Activated CD8-positive, alpha-beta T cell treated with anti-CD3 and anti-CD28 coated beads, Interleukin-2, amount 10 ng/mL, durations not matched to agents 7 days and 5 days (primary cell): ENCODE measurements at regions not wholly inside any gene's neighbourhood (a gene's known extent, or its start where the extent isn't known, plus 50 kb on each side); places are given as distances from the start of the nearest gene placed in this dataset.
"Not testable (repeated sequence)": the region's sequence is repeated elsewhere in the genome, so short reads cannot be mapped to it uniquely, and the experiment has no call there.

Experiments used
- ATAC-seq: fragments of 150-1000 bp; cut with Tn5 transposase; one replicate; pipeline ENCODE4 v1.10.0; 2021; ENCODE audit warnings: moderate library complexity
- CTCF ChIA-PET: fragments of 350-600 bp; sonication (Branson Sonifier 250); formaldehyde crosslinking; loops from one replicate; lab custom pipeline; 2021; ENCODE audit warnings: antibody characterized with exemption; lab: Charles Lee
- POLR2A ChIA-PET: fragments of 350-600 bp; sonication (Branson Sonifier 250); formaldehyde crosslinking; loops from one replicate; lab custom pipeline; 2021; ENCODE audit warnings: antibody characterized with exemption; lab: Charles Lee
- DNase-seq: peaks from one replicate; pipeline ENCODE4 v3.0.0-alpha.2; 2020
- H3K27ac Mint-ChIP-seq: one replicate; pipeline ENCODE4 v1.8.0; 2021; ENCODE audit warnings: mild to moderate bottlenecking, mixed read lengths
- H3K27me3 Mint-ChIP-seq: one replicate; pipeline ENCODE4 v1.8.0; 2021; ENCODE audit warnings: low read depth, mixed read lengths
- H3K36me3 Mint-ChIP-seq: one replicate; pipeline ENCODE4 v1.8.0; 2021; ENCODE audit warnings: low read depth, mixed read lengths
- H3K4me1 Mint-ChIP-seq: one replicate; pipeline ENCODE4 v1.8.0; 2021; ENCODE audit warnings: low read depth, mixed read lengths
- H3K4me3 Mint-ChIP-seq: one replicate; pipeline ENCODE4 v1.8.0; 2021; ENCODE audit warnings: mild to moderate bottlenecking, mixed read lengths
- H3K9me3 Mint-ChIP-seq: one replicate; pipeline ENCODE4 v1.8.0; 2022; ENCODE audit warnings: mixed read lengths; ENCODE audit not compliant: insufficient read depth

GRCh38 chrX:3950373-3950772 lies 236.9 kb upstream of the PRKX start:
- ChIA-PET POLR2A (no interaction called here), CTCF (no interaction called here)
- no peaks in the 10 kb centered on the region for H3K27me3 Mint-ChIP-seq

GRCh38 chrX:3943965-3944364 lies 230.5 kb upstream of the PRKX start:
- H3K4me1 Mint-ChIP-seq, result no peaks in the 10 kb centered on the region
- no peak overlapping the region for H3K27ac Mint-ChIP-seq
- no peaks in the 10 kb centered on the region for H3K36me3 Mint-ChIP-seq
- no peak overlapping the region for H3K4me3 Mint-ChIP-seq
- POLR2A ChIA-PET, result no interaction called here
- CTCF ChIA-PET, result no interaction called here
- H3K27me3 Mint-ChIP-seq, result peaks cover 3% of the 10 kb centered on the region
- no peaks in the 10 kb centered on the region for H3K9me3 Mint-ChIP-seq
- DNase-seq (no peak), ATAC-seq (no peak)

More at GRCh38 chrX:3950373-3950772, 236.9 kb upstream of the PRKX start:
- Mint-ChIP-seq H3K36me3 (no peaks in the 10 kb centered on the region), H3K4me3 (no peak overlapping the region), H3K4me1 (no peaks in the 10 kb centered on the region), H3K27ac (no peak overlapping the region), H3K9me3 (no peaks in the 10 kb centered on the region)
- ATAC-seq (no peak), DNase-seq (no peak)

GRCh38 chrX:3940000-3940610 lies 226.7 kb upstream of the PRKX start:
- Mint-ChIP-seq H3K27me3 (peaks cover 3% of the 10 kb centered on the region), H3K4me3 (no peak overlapping the region), H3K9me3 (no peaks in the 10 kb centered on the region), H3K27ac (no peak overlapping the region), H3K4me1 (no peaks in the 10 kb centered on the region), H3K36me3 (no peaks in the 10 kb centered on the region)
- ATAC-seq (no peak), DNase-seq (no peak)
- ChIA-PET CTCF (no interaction called here), POLR2A (no interaction called here)

- DNase-seq (no peak), ATAC-seq (no peak)
- Mint-ChIP-seq H3K9me3 (no peaks in the 10 kb centered on the region), H3K27ac (no peak overlapping the region), H3K4me3 (no peak overlapping the region), H3K36me3 (no peaks in the 10 kb centered on the region), H3K27me3 (peaks cover 3% of the 10 kb centered on the region), H3K4me1 (no peaks in the 10 kb centered on the region)
- ChIA-PET POLR2A (no interaction called here), CTCF (no interaction called here)
These were observed 225.1 kb upstream of the PRKX start for GRCh38 chrX:3938587-3938986.

GRCh38 chrX:3935196-3935595 lies 221.7 kb upstream of the PRKX start:
- H3K9me3 Mint-ChIP-seq, result not testable (repeated sequence)

GRCh38 chrX:3920424-3921017 lies 207.1 kb upstream of the PRKX start:
- H3K4me3 Mint-ChIP-seq, H3K4me1 Mint-ChIP-seq, DNase-seq, H3K27ac Mint-ChIP-seq, CTCF ChIA-PET, H3K36me3 Mint-ChIP-seq, H3K9me3 Mint-ChIP-seq, H3K27me3 Mint-ChIP-seq, POLR2A ChIA-PET: not testable (repeated sequence)
- ATAC-seq, result peak; percentile 96

More at GRCh38 chrX:3935196-3935595, 221.7 kb upstream of the PRKX start:
- DNase-seq, H3K4me1 Mint-ChIP-seq, H3K27me3 Mint-ChIP-seq, H3K4me3 Mint-ChIP-seq, H3K36me3 Mint-ChIP-seq, POLR2A ChIA-PET, ATAC-seq, CTCF ChIA-PET, H3K27ac Mint-ChIP-seq: not testable (repeated sequence)

- H3K27ac Mint-ChIP-seq, CTCF ChIA-PET, H3K36me3 Mint-ChIP-seq, DNase-seq, POLR2A ChIA-PET, H3K4me3 Mint-ChIP-seq, H3K4me1 Mint-ChIP-seq, H3K9me3 Mint-ChIP-seq, H3K27me3 Mint-ChIP-seq: not testable (repeated sequence)
- peak; percentile 48 for ATAC-seq
These were observed 206.4 kb upstream of the PRKX start for GRCh38 chrX:3919668-3920423.

- H3K4me3 Mint-ChIP-seq, CTCF ChIA-PET, H3K27me3 Mint-ChIP-seq, H3K4me1 Mint-ChIP-seq, H3K27ac Mint-ChIP-seq, ATAC-seq, H3K9me3 Mint-ChIP-seq, H3K36me3 Mint-ChIP-seq, DNase-seq, POLR2A ChIA-PET: not testable (repeated sequence)
These were observed 201.4 kb upstream of the PRKX start for GRCh38 chrX:3914813-3915212.

- H3K27ac Mint-ChIP-seq, H3K9me3 Mint-ChIP-seq, ATAC-seq, DNase-seq, H3K36me3 Mint-ChIP-seq, H3K4me1 Mint-ChIP-seq, POLR2A ChIA-PET, H3K27me3 Mint-ChIP-seq, H3K4me3 Mint-ChIP-seq, CTCF ChIA-PET: not testable (repeated sequence)
These were observed 200.6 kb upstream of the PRKX start for GRCh38 chrX:3914059-3914458.

GRCh38 chrX:3911012-3911411 lies 197.6 kb upstream of the PRKX start:
- H3K4me1 Mint-ChIP-seq, ATAC-seq, DNase-seq, H3K27me3 Mint-ChIP-seq, H3K36me3 Mint-ChIP-seq, H3K27ac Mint-ChIP-seq, H3K4me3 Mint-ChIP-seq, H3K9me3 Mint-ChIP-seq, POLR2A ChIA-PET, CTCF ChIA-PET: not testable (repeated sequence)

- H3K4me3 Mint-ChIP-seq, H3K27me3 Mint-ChIP-seq, H3K9me3 Mint-ChIP-seq, H3K4me1 Mint-ChIP-seq, DNase-seq, POLR2A ChIA-PET, H3K36me3 Mint-ChIP-seq, CTCF ChIA-PET, ATAC-seq, H3K27ac Mint-ChIP-seq: not testable (repeated sequence)
These were observed 197.2 kb upstream of the PRKX start for GRCh38 chrX:3910611-3911010.

- ATAC-seq, H3K9me3 Mint-ChIP-seq, CTCF ChIA-PET, H3K4me1 Mint-ChIP-seq, POLR2A ChIA-PET, DNase-seq, H3K27me3 Mint-ChIP-seq, H3K4me3 Mint-ChIP-seq, H3K27ac Mint-ChIP-seq, H3K36me3 Mint-ChIP-seq: not testable (repeated sequence)
These were observed 192.2 kb upstream of the PRKX start for GRCh38 chrX:3905522-3906258.
